ENCODE measurements at regions not wholly inside any gene's neighbourhood (a gene's known extent, or its start where the extent isn't known, plus 50 kb on each side); places are given as distances from the start of the nearest gene placed in this dataset.

DNA sequence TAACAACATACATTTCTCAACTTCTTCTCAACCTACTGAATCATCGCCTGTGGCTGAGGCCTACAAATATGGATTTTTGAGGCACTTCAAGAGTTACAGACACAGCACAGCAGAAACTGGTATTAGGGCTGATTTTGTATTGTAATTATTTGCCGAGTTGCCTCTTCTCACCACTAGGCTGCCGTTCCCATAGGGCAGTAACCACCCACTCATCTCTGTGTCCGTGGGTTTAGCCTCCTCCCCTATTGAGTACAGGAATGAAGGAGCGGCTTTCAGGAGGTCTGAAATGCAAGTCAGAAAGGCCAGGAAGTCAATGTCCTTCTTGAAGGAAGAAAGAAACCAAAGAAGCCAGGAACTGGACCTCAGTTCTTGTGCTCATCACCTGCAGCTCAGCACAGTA lies 220.8 kb downstream of the MTHFS start:
- WGBS (ENCODE audit: low lambda C conversion rate), result 75% methylated on average over 5 of the region's 5 CpGs
- no peak for DNase-seq
- Histone ChIP-seq H3F3A (replicated peaks; ENCODE audit: insufficient read depth) (peaks cover 20% of the 10 kb centered on the region), H3K27ac (ENCODE audit: low read depth in 2 of 2, low read length in 1 of 2) (no peak overlapping the region), H4K20me1 (ENCODE audit: insufficient read depth) (no peaks in the 10 kb centered on the region), H3K4me3 (ENCODE audit: low read depth in 2 of 2, low read length in 1 of 2) (no peak overlapping the region), H3K4me1 (ENCODE audit: control insufficient read depth in 1 of 2, insufficient read depth in 2 of 2, low read depth in 1 of 2, low read length in 1 of 2) (peaks cover 0 to 18% of the 10 kb centered on the region in 2 experiments; a peak in 1 of 4 replicates), H3K79me2 (ENCODE audit: insufficient read depth) (no peaks in the 10 kb centered on the region), H3K27me3 (ENCODE audit: insufficient read depth) (no peaks in the 10 kb centered on the region), H3K36me3 (replicated peaks in 1 of 2; ENCODE audit: control insufficient read depth in 1 of 2, insufficient read depth in 2 of 2, low read length in 1 of 2) (no peaks in the 10 kb centered on the region), H3K9me3 (no peaks in the 10 kb centered on the region), H3K9me2 (no peaks in the 10 kb centered on the region), H2AFZ (ENCODE audit: low read depth) (no peak overlapping the region), H3K4me2 (no peak overlapping the region), H3K9ac (no peak overlapping the region)
- TF ChIP-seq NRF1 (IDR thresholded peaks at IDR 0.05; ENCODE audit: low read depth, low read length) (no peak), RXRA (IDR thresholded peaks at IDR 0.05; ENCODE audit: borderline replicate concordance, low read depth) (no peak), TEAD4 (IDR thresholded peaks at IDR 0.05; ENCODE audit: borderline replicate concordance, insufficient read depth) (no peak), MXI1 (IDR thresholded peaks at IDR 0.05; ENCODE audit: low read depth, low read length) (no peak), SIN3A (IDR thresholded peaks at IDR 0.05; ENCODE audit: borderline replicate concordance, low read depth, low read length) (no peak), FOXM1 (IDR thresholded peaks at IDR 0.05; ENCODE audit: low read depth) (no peak), RCOR1 (IDR thresholded peaks at IDR 0.05; ENCODE audit: low read length) (no peak), ELF1 (IDR thresholded peaks at IDR 0.05) (no peak), FOXJ3 (CRISPR knock-in tag; IDR thresholded peaks at IDR 0.05) (no peak), FOSL2 (IDR thresholded peaks at IDR 0.05; ENCODE audit: borderline replicate concordance, low read depth) (no peak)
- TF ChIP-seq, protein P1, sequence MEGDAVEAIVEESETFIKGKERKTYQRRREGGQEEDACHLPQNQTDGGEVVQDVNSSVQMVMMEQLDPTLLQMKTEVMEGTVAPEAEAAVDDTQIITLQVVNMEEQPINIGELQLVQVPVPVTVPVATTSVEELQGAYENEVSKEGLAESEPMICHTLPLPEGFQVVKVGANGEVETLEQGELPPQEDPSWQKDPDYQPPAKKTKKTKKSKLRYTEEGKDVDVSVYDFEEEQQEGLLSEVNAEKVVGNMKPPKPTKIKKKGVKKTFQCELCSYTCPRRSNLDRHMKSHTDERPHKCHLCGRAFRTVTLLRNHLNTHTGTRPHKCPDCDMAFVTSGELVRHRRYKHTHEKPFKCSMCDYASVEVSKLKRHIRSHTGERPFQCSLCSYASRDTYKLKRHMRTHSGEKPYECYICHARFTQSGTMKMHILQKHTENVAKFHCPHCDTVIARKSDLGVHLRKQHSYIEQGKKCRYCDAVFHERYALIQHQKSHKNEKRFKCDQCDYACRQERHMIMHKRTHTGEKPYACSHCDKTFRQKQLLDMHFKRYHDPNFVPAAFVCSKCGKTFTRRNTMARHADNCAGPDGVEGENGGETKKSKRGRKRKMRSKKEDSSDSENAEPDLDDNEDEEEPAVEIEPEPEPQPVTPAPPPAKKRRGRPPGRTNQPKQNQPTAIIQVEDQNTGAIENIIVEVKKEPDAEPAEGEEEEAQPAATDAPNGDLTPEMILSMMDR (IDR thresholded peaks at IDR 0.05), result no peak; the same call in 1 of the 2 replicates
- TF ChIP-seq, protein P2, sequence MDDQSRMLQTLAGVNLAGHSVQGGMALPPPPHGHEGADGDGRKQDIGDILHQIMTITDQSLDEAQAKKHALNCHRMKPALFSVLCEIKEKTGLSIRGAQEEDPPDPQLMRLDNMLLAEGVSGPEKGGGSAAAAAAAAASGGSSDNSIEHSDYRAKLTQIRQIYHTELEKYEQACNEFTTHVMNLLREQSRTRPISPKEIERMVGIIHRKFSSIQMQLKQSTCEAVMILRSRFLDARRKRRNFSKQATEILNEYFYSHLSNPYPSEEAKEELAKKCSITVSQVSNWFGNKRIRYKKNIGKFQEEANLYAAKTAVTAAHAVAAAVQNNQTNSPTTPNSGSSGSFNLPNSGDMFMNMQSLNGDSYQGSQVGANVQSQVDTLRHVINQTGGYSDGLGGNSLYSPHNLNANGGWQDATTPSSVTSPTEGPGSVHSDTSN (IDR thresholded peaks at IDR 0.05), result no peak
- TF ChIP-seq, protein P3, sequence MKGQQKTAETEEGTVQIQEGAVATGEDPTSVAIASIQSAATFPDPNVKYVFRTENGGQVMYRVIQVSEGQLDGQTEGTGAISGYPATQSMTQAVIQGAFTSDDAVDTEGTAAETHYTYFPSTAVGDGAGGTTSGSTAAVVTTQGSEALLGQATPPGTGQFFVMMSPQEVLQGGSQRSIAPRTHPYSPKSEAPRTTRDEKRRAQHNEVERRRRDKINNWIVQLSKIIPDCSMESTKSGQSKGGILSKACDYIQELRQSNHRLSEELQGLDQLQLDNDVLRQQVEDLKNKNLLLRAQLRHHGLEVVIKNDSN (IDR thresholded peaks at IDR 0.05; ENCODE audit: borderline replicate concordance, low read depth), result no peak
- TF ChIP-seq, protein P4, sequence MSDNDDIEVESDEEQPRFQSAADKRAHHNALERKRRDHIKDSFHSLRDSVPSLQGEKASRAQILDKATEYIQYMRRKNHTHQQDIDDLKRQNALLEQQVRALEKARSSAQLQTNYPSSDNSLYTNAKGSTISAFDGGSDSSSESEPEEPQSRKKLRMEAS (IDR thresholded peaks at IDR 0.05; ENCODE audit: low read depth), result no peak
- POLR2A ChIA-PET, result no interaction called here
- CTCF ChIA-PET, result interaction anchor here (0.8 kb wide), 1 partner anchor 295 kb away, joined by 4 read pairs; no protein-coding TSS in a partner anchor

DNA sequence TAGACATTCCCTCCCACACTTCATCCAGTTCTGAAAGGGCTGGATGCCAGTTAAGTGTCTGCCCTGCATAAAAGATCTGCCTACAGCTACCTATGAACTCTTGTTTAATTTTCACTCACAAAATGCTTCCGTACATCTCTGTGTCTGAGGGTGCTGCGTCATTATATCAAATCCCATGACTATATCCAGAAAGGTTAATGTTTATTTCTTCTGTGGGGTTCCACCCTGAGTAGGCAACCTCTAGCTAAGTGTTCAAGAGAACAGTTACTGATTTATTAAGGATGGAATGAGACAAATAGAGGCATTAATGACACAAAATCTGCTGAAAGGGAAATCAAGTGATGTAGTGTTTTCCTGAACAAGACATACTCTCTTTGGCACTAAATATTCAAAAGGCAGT lies 220.2 kb downstream of the MTHFS start:
- Histone ChIP-seq H3K9ac (no peak overlapping the region), H4K20me1 (ENCODE audit: insufficient read depth) (no peaks in the 10 kb centered on the region), H3K27me3 (ENCODE audit: insufficient read depth) (no peaks in the 10 kb centered on the region), H2AFZ (ENCODE audit: low read depth) (no peak overlapping the region), H3K4me3 (ENCODE audit: low read depth in 2 of 2, low read length in 1 of 2) (no peak overlapping the region), H3K27ac (ENCODE audit: low read depth in 2 of 2, low read length in 1 of 2) (no peak overlapping the region), H3K4me2 (no peak overlapping the region), H3K79me2 (ENCODE audit: insufficient read depth) (no peaks in the 10 kb centered on the region), H3K9me2 (no peaks in the 10 kb centered on the region), H3K36me3 (replicated peaks in 1 of 2; ENCODE audit: control insufficient read depth in 1 of 2, insufficient read depth in 2 of 2, low read length in 1 of 2) (no peaks in the 10 kb centered on the region), H3F3A (replicated peaks; ENCODE audit: insufficient read depth) (peaks cover 21% of the 10 kb centered on the region), H3K4me1 (ENCODE audit: control insufficient read depth in 1 of 2, insufficient read depth in 2 of 2, low read depth in 1 of 2, low read length in 1 of 2) (peaks cover under 1 to 24% of the 10 kb centered on the region in 2 experiments; a peak in 2 of 4 replicates), H3K9me3 (no peaks in the 10 kb centered on the region)
- POLR2A ChIA-PET, result no interaction called here
- WGBS (ENCODE audit: low lambda C conversion rate), result 82% methylated on average over 2 of the region's 2 CpGs
- no peak for DNase-seq
- CTCF ChIA-PET, result interaction anchor here (0.6 to 0.8 kb wide), 3 partner anchors 227 to 1590 kb away, joined by 3 to 4 read pairs (median 3); no protein-coding TSS in a partner anchor
- TF ChIP-seq GABPA (IDR thresholded peaks at IDR 0.05; ENCODE audit: low read depth) (no peak), EZH2phosphoT487 (IDR thresholded peaks at IDR 0.05; ENCODE audit: borderline replicate concordance, low read depth) (no peak), GATA2 (CRISPR knock-in tag; IDR thresholded peaks at IDR 0.05) (no peak)
- TF ChIP-seq, protein P3 (IDR thresholded peaks at IDR 0.05; ENCODE audit: borderline replicate concordance, low read depth), result no peak
- TF ChIP-seq, protein P4 (IDR thresholded peaks at IDR 0.05; ENCODE audit: low read depth), result no peak
- TF ChIP-seq, protein P2 (IDR thresholded peaks at IDR 0.05), result no peak
